CD4-positive, alpha-beta T cell (primary cell): ENCODE measurements at regions not wholly inside any gene's neighbourhood (a gene's known extent, or its start where the extent isn't known, plus 50 kb on each side); places are given as distances from the start of the nearest gene placed in this dataset.

Experiments used
- ATAC-seq: fragments of 200-7000 bp; cut with Tn5 transposase; one replicate; pipeline ENCODE4 v1.10.0; 2022; ENCODE audit warnings: mild to moderate bottlenecking; ENCODE audit not compliant: poor library complexity
- CTCF ChIA-PET: fragments of 350-600 bp; sonication (Branson Sonifier 250); formaldehyde crosslinking; loops from one replicate; lab custom pipeline; 2021; ENCODE audit warnings: antibody characterized with exemption, inconsistent platforms; lab: Charles Lee
- POLR2A ChIA-PET: fragments of 350-600 bp; sonication (Branson Sonifier 250); formaldehyde crosslinking; loops from one replicate; lab custom pipeline; 2021; ENCODE audit warnings: antibody characterized with exemption, inconsistent platforms; lab: Charles Lee
- DNase-seq, 14 experiments: peaks; one replicate each; pipeline ENCODE4 v3.0.0-alpha.2; 2013 to 2020; ENCODE audit warnings: mixed read lengths in 2 of 14
- H3K27ac ChIP-seq, 2 donors: one replicate each; pipeline versions ENCODE4 v1.5.1 to v1.7.0; 2013; ENCODE audit warnings: low read length in 2 of 2, low read depth in 1 of 2, mild to moderate bottlenecking in 1 of 2
- H3K27me3 ChIP-seq, 2 experiments: 1 replicate in 1 of 2; 2 replicates in 1 of 2; pipeline versions ENCODE4 v1.6.1 to v1.7.0; 2013; ENCODE audit warnings: low read length in 2 of 2, control low read depth in 1 of 2, mild to moderate bottlenecking in 1 of 2, moderate library complexity in 1 of 2; ENCODE audit not compliant: insufficient read depth in 2 of 2, control insufficient read depth in 1 of 2
- H3K36me3 ChIP-seq: one replicate; pipeline ENCODE4 v1.6.1; 2013; ENCODE audit warnings: low read length, control low read depth; ENCODE audit not compliant: insufficient read depth
- H3K4me1 ChIP-seq: one replicate; pipeline ENCODE4 v1.6.1; 2013; ENCODE audit warnings: low read length, control low read depth; ENCODE audit not compliant: insufficient read depth
- H3K4me3 ChIP-seq: one replicate; pipeline ENCODE4 v1.5.1; 2013; ENCODE audit warnings: mild to moderate bottlenecking, low read length, moderate library complexity
- H3K9me3 ChIP-seq, 2 experiments: 1 replicate in 1 of 2; 2 replicates in 1 of 2; pipeline versions ENCODE4 v1.6.1 to v1.7.0; 2013; ENCODE audit warnings: low read length in 2 of 2, mild to moderate bottlenecking in 2 of 2, control low read depth in 1 of 2, moderate library complexity in 1 of 2; ENCODE audit not compliant: control insufficient read depth in 1 of 2, insufficient read depth in 1 of 2
- H3K27ac Mint-ChIP-seq: one replicate; pipeline ENCODE4 v1.8.0; 2020; ENCODE audit warnings: mixed read lengths
- H3K27me3 Mint-ChIP-seq: one replicate; pipeline ENCODE4 v1.8.0; 2021; ENCODE audit warnings: mixed read lengths
- H3K36me3 Mint-ChIP-seq: one replicate; pipeline ENCODE4 v1.8.0; 2021; ENCODE audit warnings: low read depth, mixed read lengths
- H3K4me1 Mint-ChIP-seq: one replicate; pipeline ENCODE4 v1.8.0; 2021; ENCODE audit warnings: low read depth, mixed read lengths
- H3K4me3 Mint-ChIP-seq: one replicate; pipeline ENCODE4 v1.8.0; 2020; ENCODE audit warnings: mild to moderate bottlenecking, mixed read lengths
- H3K9me3 Mint-ChIP-seq: one replicate; pipeline ENCODE4 v1.8.0; 2020; ENCODE audit warnings: mixed read lengths
- CTCF ChIP-seq: fragments of 200-600 bp; IDR thresholded peaks from one replicate; pipeline ENCODE4 v1.8.0; 2022; ENCODE audit warnings: antibody characterized with exemption, mild to moderate bottlenecking
- intact Hi-C, 2 experiments: fragments of 100-400 bp; cut with DNase I in 1 of 2; cut with micrococcal nuclease in 1 of 2; formaldehyde crosslinking; loops; one replicate each; pipeline versions ENCODE4 v1.15.1 to v1.9.0; 2023 to 2025; cut with DNase I, micrococcal nuclease

- ATAC-seq (no peak), DNase-seq (no peak)
- H3K4me1 ChIP-seq = no peaks in the 10 kb centered on the region
- intact Hi-C loops = no loop called here
- ChIA-PET POLR2A (no interaction called here), CTCF (no interaction called here)
- H3K36me3 ChIP-seq = no peaks in the 10 kb centered on the region
- peaks cover 0 to 4% of the 10 kb centered on the region in 2 experiments for H3K9me3 ChIP-seq
- no peak overlapping the region for H3K4me3 ChIP-seq
- TF ChIP-seq CTCF = no peak
- Mint-ChIP-seq H3K4me1 (no peaks in the 10 kb centered on the region), H3K27me3 (peaks cover 44% of the 10 kb centered on the region), H3K4me3 (no peak overlapping the region), H3K36me3 (no peaks in the 10 kb centered on the region), H3K9me3 (peaks cover 3% of the 10 kb centered on the region), H3K27ac (no peak overlapping the region)
- peaks cover 8 to 27% of the 10 kb centered on the region in 2 experiments for H3K27me3 ChIP-seq
- no peak overlapping the region for H3K27ac ChIP-seq
Observed at GRCh38 chr15:93173369-93173768, 84.4 kb upstream of the RGMA start.

- TF ChIP-seq CTCF = no peak
- Mint-ChIP-seq H3K27me3 (peaks cover 46% of the 10 kb centered on the region), H3K4me1 (no peaks in the 10 kb centered on the region), H3K9me3 (peaks cover 3% of the 10 kb centered on the region), H3K36me3 (no peaks in the 10 kb centered on the region), H3K4me3 (no peak overlapping the region), H3K27ac (no peak overlapping the region)
- H3K9me3 ChIP-seq = peaks cover 0 to 4% of the 10 kb centered on the region in 2 experiments
- H3K27me3 ChIP-seq = peaks cover 8 to 24% of the 10 kb centered on the region in 2 experiments
- H3K27ac ChIP-seq = no peak overlapping the region
- no peak for ATAC-seq
- H3K4me1 ChIP-seq = no peaks in the 10 kb centered on the region
- no peaks in the 10 kb centered on the region for H3K36me3 ChIP-seq
- intact Hi-C loops = no loop called here
- no peak for DNase-seq
- CTCF ChIA-PET = no interaction called here
- no peak overlapping the region for H3K4me3 ChIP-seq
- POLR2A ChIA-PET = no interaction called here
Observed at GRCh38 chr15:93171476-93171875, 82.5 kb upstream of the RGMA start.

GRCh38 chr15:93170329-93170728, 81.3 kb upstream of the RGMA start:
- Mint-ChIP-seq H3K27ac (no peak overlapping the region), H3K36me3 (no peaks in the 10 kb centered on the region), H3K27me3 (peaks cover 42% of the 10 kb centered on the region), H3K4me1 (no peaks in the 10 kb centered on the region), H3K4me3 (no peak overlapping the region), H3K9me3 (peaks cover 3% of the 10 kb centered on the region)
- DNase-seq (no peak), ATAC-seq (no peak)
- peaks cover 8 to 20% of the 10 kb centered on the region in 2 experiments for H3K27me3 ChIP-seq
- ChIA-PET CTCF (no interaction called here), POLR2A (no interaction called here)
- intact Hi-C loops = no loop called here
- H3K4me1 ChIP-seq = no peaks in the 10 kb centered on the region
- no peak overlapping the region for H3K4me3 ChIP-seq
- H3K36me3 ChIP-seq = no peaks in the 10 kb centered on the region
- no peak overlapping the region for H3K27ac ChIP-seq
- peaks cover 0 to 4% of the 10 kb centered on the region in 2 experiments for H3K9me3 ChIP-seq
- no peak for TF ChIP-seq CTCF
